Liver (tissue), 7 donors: ENCODE measurements at regions not wholly inside any gene's neighbourhood (a gene's known extent, or its start where the extent isn't known, plus 50 kb on each side); places are given as distances from the start of the nearest gene placed in this dataset.

Experiments used
- DNase-seq: peaks from one replicate; pipeline ENCODE4 v3.0.0-alpha.2; 2017; ENCODE audit warnings: low spot score
- H3K27ac ChIP-seq, 2 donors: one replicate each; pipeline ENCODE4 v1.7.0; 2013; ENCODE audit warnings: inconsistent platforms in 2 of 2, low read length in 2 of 2, control low read depth in 1 of 2, low read depth in 1 of 2, mild to moderate bottlenecking in 1 of 2
- H3K27me3 ChIP-seq, 4 donors: one replicate each; pipeline versions ENCODE4 v1.6.1 to v1.7.0; 2013; ENCODE audit warnings: low read length in 3 of 4, inconsistent platforms in 1 of 4, mild to moderate bottlenecking in 1 of 4, moderate library complexity in 1 of 4; ENCODE audit not compliant: control insufficient read depth in 4 of 4, insufficient read depth in 4 of 4
- H3K36me3 ChIP-seq, 4 donors: one replicate each; pipeline versions ENCODE4 v1.6.1 to v1.7.0; 2013; ENCODE audit warnings: low read length in 3 of 4, mild to moderate bottlenecking in 3 of 4, low read depth in 1 of 4, moderate library complexity in 1 of 4; ENCODE audit not compliant: control insufficient read depth in 4 of 4, insufficient read depth in 3 of 4
- H3K4me1 ChIP-seq, 4 donors: one replicate each; pipeline versions ENCODE4 v1.6.1 to v1.7.0; 2013; ENCODE audit warnings: low read length in 3 of 4, mild to moderate bottlenecking in 3 of 4, moderate library complexity in 1 of 4; ENCODE audit not compliant: control insufficient read depth in 4 of 4, insufficient read depth in 4 of 4
- H3K4me3 ChIP-seq, 3 donors: one replicate each; pipeline versions ENCODE4 v1.6.1 to v1.7.0; 2013; ENCODE audit warnings: low read length in 3 of 3, control low read depth in 1 of 3, low read depth in 1 of 3, mild to moderate bottlenecking in 1 of 3
- H3K9ac ChIP-seq, 2 donors: one replicate each; pipeline ENCODE4 v1.7.0; 2013; ENCODE audit warnings: low read length in 2 of 2, mild to moderate bottlenecking in 2 of 2, moderate library complexity in 2 of 2, control low read depth in 1 of 2, low read depth in 1 of 2
- H3K9me3 ChIP-seq, 4 donors: one replicate each; pipeline versions ENCODE4 v1.6.1 to v1.7.0; 2013; ENCODE audit warnings: low read length in 3 of 4; ENCODE audit not compliant: control insufficient read depth in 4 of 4
- EGR1 ChIP-seq, 2 donors: IDR thresholded peaks; 2 replicates each; pipeline ENCODE4 v1.6.1; 2016 to 2018; ENCODE audit warnings: antibody characterized with exemption in 2 of 2, low read depth in 2 of 2
- FOXA1 ChIP-seq: IDR thresholded peaks from 2 replicates; pipeline ENCODE4 v1.6.1; 2016; ENCODE audit warnings: antibody characterized with exemption
- FOXA2 ChIP-seq: IDR thresholded peaks from 2 replicates; pipeline ENCODE4 v1.6.1; 2016; ENCODE audit warnings: antibody characterized with exemption
- GABPA ChIP-seq, 2 donors: IDR thresholded peaks in 1 of 2; conservative IDR thresholded peaks in 1 of 2; 2 replicates each; pipeline ENCODE4 v1.6.1; 2016; ENCODE audit warnings: antibody characterized with exemption in 2 of 2, mild to moderate bottlenecking in 1 of 2, moderate library complexity in 1 of 2
- HNF4A ChIP-seq, 2 donors: conservative IDR thresholded peaks; 2 replicates each; pipeline ENCODE4 v1.6.1; 2016; ENCODE audit warnings: antibody characterized with exemption in 2 of 2, mild to moderate bottlenecking in 2 of 2
- HNF4G ChIP-seq: IDR thresholded peaks from 2 replicates; pipeline ENCODE4 v1.6.1; 2016; ENCODE audit warnings: antibody characterized with exemption
- JUND ChIP-seq, 2 donors: IDR thresholded peaks; 2 replicates each; pipeline ENCODE4 v1.6.1; 2016; ENCODE audit warnings: antibody characterized with exemption in 2 of 2
- NR2F2 ChIP-seq: IDR thresholded peaks from 2 replicates; pipeline ENCODE4 v1.6.1; 2016; ENCODE audit warnings: antibody characterized with exemption
- RAD21 ChIP-seq, 2 donors: IDR thresholded peaks; 2 replicates each; pipeline ENCODE4 v1.6.1; 2016; ENCODE audit warnings: antibody characterized with exemption in 2 of 2, mild to moderate bottlenecking in 2 of 2
- SP1 ChIP-seq: IDR thresholded peaks from 2 replicates; pipeline ENCODE4 v1.6.1; 2018; ENCODE audit warnings: antibody characterized with exemption, mild to moderate bottlenecking
- YY1 ChIP-seq: IDR thresholded peaks from 2 replicates; pipeline ENCODE4 v1.6.1; 2016; ENCODE audit warnings: antibody characterized with exemption, mild to moderate bottlenecking
- ZBTB33 ChIP-seq: IDR thresholded peaks from 2 replicates; pipeline ENCODE4 v1.6.1; 2016; ENCODE audit warnings: antibody characterized with exemption
- WGBS: extraction: QIAGEN DNeasy Blood & Tissue Kit; methylation state at CpG from one replicate; pipeline ENCODE4 v1.1.7; 2013; 5-methylcytosine and 5-hydroxymethylcytosine counted together
- TF ChIP-seq, protein P1 (sequence below): IDR thresholded peaks from 2 replicates; pipeline ENCODE4 v1.6.1; 2016; ENCODE audit warnings: antibody characterized with exemption, mild to moderate bottlenecking
- TF ChIP-seq, protein P2 (sequence below): IDR thresholded peaks from 2 replicates; pipeline ENCODE4 v1.6.1; 2016; ENCODE audit warnings: antibody characterized with exemption
- donor health status: healthy.
- donor health status: healthy.
- donor health status: healthy.
- donor health status: healthy.

DNA sequence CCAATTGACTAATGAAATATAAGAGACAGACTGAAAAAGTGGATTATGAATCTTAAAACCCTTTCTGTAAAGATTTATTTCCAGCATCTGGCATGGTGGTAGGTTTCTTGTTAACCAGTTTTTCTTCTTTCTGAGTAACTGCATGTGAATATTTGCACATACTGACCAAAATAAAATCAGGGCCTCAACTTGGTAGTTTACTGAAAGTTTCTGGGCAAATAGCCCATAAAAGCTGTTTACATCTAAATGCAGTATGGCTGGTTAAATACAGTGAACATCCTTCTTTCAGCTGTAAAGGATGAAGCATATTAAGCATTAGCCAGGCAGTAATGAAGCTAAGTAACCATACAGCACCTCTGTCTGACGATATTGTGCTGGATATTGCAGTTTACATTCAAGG lies 83.6 kb upstream of the EYS start:
- H3K27ac ChIP-seq = no peak overlapping the region
- H3K4me3 ChIP-seq = no peak overlapping the region
- no peaks in the 10 kb centered on the region for H3K27me3 ChIP-seq
- no peaks in the 10 kb centered on the region for H3K4me1 ChIP-seq
- TF ChIP-seq JUND (IDR thresholded peaks at IDR 0.05) = no peak
- TF ChIP-seq, protein P1, sequence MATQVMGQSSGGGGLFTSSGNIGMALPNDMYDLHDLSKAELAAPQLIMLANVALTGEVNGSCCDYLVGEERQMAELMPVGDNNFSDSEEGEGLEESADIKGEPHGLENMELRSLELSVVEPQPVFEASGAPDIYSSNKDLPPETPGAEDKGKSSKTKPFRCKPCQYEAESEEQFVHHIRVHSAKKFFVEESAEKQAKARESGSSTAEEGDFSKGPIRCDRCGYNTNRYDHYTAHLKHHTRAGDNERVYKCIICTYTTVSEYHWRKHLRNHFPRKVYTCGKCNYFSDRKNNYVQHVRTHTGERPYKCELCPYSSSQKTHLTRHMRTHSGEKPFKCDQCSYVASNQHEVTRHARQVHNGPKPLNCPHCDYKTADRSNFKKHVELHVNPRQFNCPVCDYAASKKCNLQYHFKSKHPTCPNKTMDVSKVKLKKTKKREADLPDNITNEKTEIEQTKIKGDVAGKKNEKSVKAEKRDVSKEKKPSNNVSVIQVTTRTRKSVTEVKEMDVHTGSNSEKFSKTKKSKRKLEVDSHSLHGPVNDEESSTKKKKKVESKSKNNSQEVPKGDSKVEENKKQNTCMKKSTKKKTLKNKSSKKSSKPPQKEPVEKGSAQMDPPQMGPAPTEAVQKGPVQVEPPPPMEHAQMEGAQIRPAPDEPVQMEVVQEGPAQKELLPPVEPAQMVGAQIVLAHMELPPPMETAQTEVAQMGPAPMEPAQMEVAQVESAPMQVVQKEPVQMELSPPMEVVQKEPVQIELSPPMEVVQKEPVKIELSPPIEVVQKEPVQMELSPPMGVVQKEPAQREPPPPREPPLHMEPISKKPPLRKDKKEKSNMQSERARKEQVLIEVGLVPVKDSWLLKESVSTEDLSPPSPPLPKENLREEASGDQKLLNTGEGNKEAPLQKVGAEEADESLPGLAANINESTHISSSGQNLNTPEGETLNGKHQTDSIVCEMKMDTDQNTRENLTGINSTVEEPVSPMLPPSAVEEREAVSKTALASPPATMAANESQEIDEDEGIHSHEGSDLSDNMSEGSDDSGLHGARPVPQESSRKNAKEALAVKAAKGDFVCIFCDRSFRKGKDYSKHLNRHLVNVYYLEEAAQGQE = no peak
- no peak for TF ChIP-seq EGR1 (IDR thresholded peaks at IDR 0.05; ENCODE audit: low read depth in 2 of 2)
- TF ChIP-seq FOXA1 = no peak
- no peak for TF ChIP-seq SP1
- no peak for TF ChIP-seq ZBTB33
- no peak for TF ChIP-seq HNF4G
- no peak for DNase-seq
- no peaks in the 10 kb centered on the region for H3K36me3 ChIP-seq
- 49% methylated on average over 1 of the region's 1 CpG for WGBS
- H3K9me3 ChIP-seq = peaks cover 0 to 5% (median 0%) of the 10 kb centered on the region in 4 donors
- no peak overlapping the region for H3K9ac ChIP-seq

GRCh38 chr6:65787787-65788186 lies 80.8 kb upstream of the EYS start:
- no peaks in the 10 kb centered on the region for H3K4me1 ChIP-seq
- no peak overlapping the region for H3K27ac ChIP-seq
- no peak for DNase-seq
- peaks cover 0 to 5% (median 0%) of the 10 kb centered on the region in 4 donors for H3K9me3 ChIP-seq
- no peak overlapping the region for H3K9ac ChIP-seq
- H3K27me3 ChIP-seq = no peaks in the 10 kb centered on the region
- no peak overlapping the region for H3K4me3 ChIP-seq
- no peaks in the 10 kb centered on the region for H3K36me3 ChIP-seq
- TF ChIP-seq FOXA1 (no peak), RAD21 (IDR thresholded peaks at IDR 0.05) (no peak), HNF4A (conservative IDR thresholded peaks at IDR 0.05) (no peak), GABPA (IDR thresholded peaks at IDR 0.05 in 1 of 2, conservative IDR thresholded peaks at IDR 0.05 in 1 of 2) (no peak), EGR1 (IDR thresholded peaks at IDR 0.05; ENCODE audit: low read depth in 2 of 2) (no peak), YY1 (no peak), FOXA2 (no peak), ZBTB33 (no peak), NR2F2 (no peak), SP1 (no peak)
- TF ChIP-seq, protein P2, sequence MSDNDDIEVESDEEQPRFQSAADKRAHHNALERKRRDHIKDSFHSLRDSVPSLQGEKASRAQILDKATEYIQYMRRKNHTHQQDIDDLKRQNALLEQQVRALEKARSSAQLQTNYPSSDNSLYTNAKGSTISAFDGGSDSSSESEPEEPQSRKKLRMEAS = no peak
- TF ChIP-seq, protein P1 = no peak
- WGBS = 94% methylated on average over 34 of the region's 34 CpGs
